GM12891 (cell line): ENCODE measurements at regions not wholly inside any gene's neighbourhood (a gene's known extent, or its start where the extent isn't known, plus 50 kb on each side); places are given as distances from the start of the nearest gene placed in this dataset.

Experiments
- DNase-seq: peaks from one replicate; pipeline ENCODE4 v3.0.0; 2011; ENCODE audit warnings: low spot score; ENCODE audit not compliant: insufficient read length
- FAIRE-seq: peaks from 2 replicates; lab custom pipeline; 2011; peaks lifted over from hg19 to GRCh38; lab: Jason Lieb, UNC
- PAX5 ChIP-seq: IDR thresholded peaks from 2 replicates; pipeline ENCODE4 v1.6.1; 2011; ENCODE audit warnings: low read length, moderate library complexity, mild to moderate bottlenecking; ENCODE audit not compliant: insufficient read depth, severe bottlenecking
- POLR2A ChIP-seq: IDR thresholded peaks from 2 replicates; pipeline ENCODE4 v1.6.1; 2011; ENCODE audit warnings: low read depth, low read length, control low read depth
- POLR2AphosphoS5 ChIP-seq: IDR thresholded peaks from 2 replicates; pipeline ENCODE4 v1.6.1; 2011; ENCODE audit warnings: low read depth, low read length, control low read depth
- POU2F2 ChIP-seq: IDR thresholded peaks from 2 replicates; pipeline ENCODE4 v1.6.1; 2011; ENCODE audit warnings: low read depth, mild to moderate bottlenecking, control low read depth, low read length, moderate library complexity
- SPI1 ChIP-seq: IDR thresholded peaks from 2 replicates; pipeline ENCODE4 v1.6.1; 2011; ENCODE audit warnings: low read depth, low read length, control low read depth
- TAF1 ChIP-seq: IDR thresholded peaks from 2 replicates; pipeline ENCODE4 v1.6.1; 2011; ENCODE audit warnings: low read depth, low read length, control low read depth

GRCh38 chr3:70870576-70870975 is 558.1 kb upstream of the MDFIC2 start:
- FAIRE-seq (no peak), DNase-seq (no peak)
- TF ChIP-seq SPI1, result no peak
- no peak for TF ChIP-seq TAF1
- no peak for TF ChIP-seq PAX5

GRCh38 chr3:70868561-70868960 is 556.1 kb upstream of the MDFIC2 start:
- TF ChIP-seq POLR2AphosphoS5, result no peak
- no peak for TF ChIP-seq POLR2A
- TF ChIP-seq TAF1, result no peak
- TF ChIP-seq SPI1, result no peak
- no peak for TF ChIP-seq PAX5
- FAIRE-seq (no peak), DNase-seq (no peak)

GRCh38 chr3:70863049-70863448 is 550.6 kb upstream of the MDFIC2 start:
- DNase-seq (no peak), FAIRE-seq (no peak)
- no peak for TF ChIP-seq TAF1
- no peak for TF ChIP-seq POU2F2
- no peak for TF ChIP-seq SPI1
- no peak for TF ChIP-seq POLR2AphosphoS5
- TF ChIP-seq POLR2A, result no peak
- TF ChIP-seq PAX5, result no peak

GRCh38 chr3:70861855-70862254 is 549.4 kb upstream of the MDFIC2 start:
- TF ChIP-seq POLR2AphosphoS5, result no peak
- DNase-seq (no peak), FAIRE-seq (no peak)

- TF ChIP-seq POU2F2 (no peak), TAF1 (no peak), POLR2AphosphoS5 (no peak), PAX5 (no peak), POLR2A (no peak), SPI1 (no peak)
- FAIRE-seq (no peak), DNase-seq (no peak)
Measured at GRCh38 chr3:70861234-70861633, 548.8 kb upstream of the MDFIC2 start.

- no peak for DNase-seq
- no peak for FAIRE-seq
- TF ChIP-seq POLR2AphosphoS5 (no peak), TAF1 (no peak), POU2F2 (no peak), POLR2A (no peak)
Measured at GRCh38 chr3:70857916-70858315, 545.5 kb upstream of the MDFIC2 start.

GRCh38 chr3:70856414-70857162 is 544.1 kb upstream of the MDFIC2 start:
- TF ChIP-seq POU2F2, result no peak
- no peak for TF ChIP-seq POLR2A
- TF ChIP-seq POLR2AphosphoS5, result no peak
- TF ChIP-seq TAF1, result no peak
- TF ChIP-seq PAX5, result no peak
- TF ChIP-seq SPI1, result no peak
- FAIRE-seq, result no peak
- DNase-seq, result no peak

- TF ChIP-seq POLR2AphosphoS5 (no peak), POU2F2 (no peak), POLR2A (no peak), PAX5 (no peak), SPI1 (no peak)
- no peak for DNase-seq
- no peak for FAIRE-seq
Measured at GRCh38 chr3:70855149-70855548, 542.7 kb upstream of the MDFIC2 start.

GRCh38 chr3:70854108-70854507 is 541.7 kb upstream of the MDFIC2 start:
- FAIRE-seq (no peak), DNase-seq (no peak)
- TF ChIP-seq POLR2A (no peak), SPI1 (no peak), TAF1 (no peak), PAX5 (no peak), POU2F2 (no peak), POLR2AphosphoS5 (no peak)

GRCh38 chr3:70853161-70853944 is 540.9 kb upstream of the MDFIC2 start:
- no peak for DNase-seq
- no peak for FAIRE-seq
- TF ChIP-seq POU2F2, result no peak
- no peak for TF ChIP-seq POLR2AphosphoS5
